ENCODE measurements at regions not wholly inside any gene's neighbourhood (a gene's known extent, or its start where the extent isn't known, plus 50 kb on each side); places are given as distances from the start of the nearest gene placed in this dataset.

GRCh38 chr3:8233938-8234337, 267.7 kb upstream of the LMCD1 start:
- no peaks in the 10 kb centered on the region for H3K36me3 Mint-ChIP-seq (ENCODE audit: low read depth)
- H3K4me3 Mint-ChIP-seq, result no peak overlapping the region
- no peaks in the 10 kb centered on the region for H3K9me3 Mint-ChIP-seq

GRCh38 chr3:8236264-8236663, 265.4 kb upstream of the LMCD1 start:
- Mint-ChIP-seq H3K4me3 (no peak overlapping the region), H3K4me1 (ENCODE audit: low read depth) (no peaks in the 10 kb centered on the region), H3K27me3 (peaks cover 11% of the 10 kb centered on the region)

More at GRCh38 chr3:8233938-8234337, 267.7 kb upstream of the LMCD1 start:
- DNase-seq, result no peak
- H3K27me3 Mint-ChIP-seq, result peaks cover 6% of the 10 kb centered on the region
- H3K4me1 Mint-ChIP-seq (ENCODE audit: low read depth), result no peaks in the 10 kb centered on the region
- H3K27ac Mint-ChIP-seq, result no peak overlapping the region

DNA sequence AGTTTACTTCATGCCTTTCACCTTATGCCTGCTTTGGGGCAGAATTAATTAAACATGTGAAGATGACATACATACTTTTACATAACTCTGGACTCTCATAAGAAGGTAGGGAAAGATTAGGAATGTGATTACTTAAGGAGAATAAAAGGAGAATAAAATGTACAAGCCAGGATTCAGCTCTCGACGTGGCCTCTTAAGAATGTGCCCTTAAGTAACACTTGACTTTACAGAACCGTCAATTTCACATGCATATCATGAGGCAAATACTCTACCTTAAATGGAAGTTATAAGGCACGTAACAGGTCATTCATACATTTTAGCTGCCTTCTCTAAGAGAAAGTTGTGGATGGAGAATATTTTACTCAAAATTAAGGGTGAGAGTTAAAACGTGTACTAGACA, 263.7 kb upstream of the LMCD1 start:
- Mint-ChIP-seq H3K36me3 (ENCODE audit: low read depth) (no peaks in the 10 kb centered on the region), H3K27me3 (peaks cover 5% of the 10 kb centered on the region), H3K4me3 (no peak overlapping the region), H3K4me1 (ENCODE audit: low read depth) (no peaks in the 10 kb centered on the region), H3K9me3 (peaks cover 6% of the 10 kb centered on the region), H3K27ac (no peak overlapping the region)
- DNase-seq, result no peak

More at GRCh38 chr3:8236264-8236663, 265.4 kb upstream of the LMCD1 start:
- Mint-ChIP-seq H3K9me3 (no peaks in the 10 kb centered on the region), H3K36me3 (ENCODE audit: low read depth) (no peaks in the 10 kb centered on the region), H3K27ac (no peak overlapping the region)
- no peak for DNase-seq

- Mint-ChIP-seq H3K9me3 (peaks cover 10% of the 10 kb centered on the region), H3K4me3 (no peak overlapping the region), H3K36me3 (ENCODE audit: low read depth) (no peaks in the 10 kb centered on the region), H3K4me1 (ENCODE audit: low read depth) (no peaks in the 10 kb centered on the region), H3K27ac (no peak overlapping the region), H3K27me3 (peaks cover 5% of the 10 kb centered on the region)
- DNase-seq, result no peak
Measured at GRCh38 chr3:8238432-8238831, 263.2 kb upstream of the LMCD1 start.

- Mint-ChIP-seq H3K9me3 (peaks cover 10% of the 10 kb centered on the region), H3K36me3 (ENCODE audit: low read depth) (no peaks in the 10 kb centered on the region), H3K4me1 (ENCODE audit: low read depth) (no peaks in the 10 kb centered on the region), H3K27ac (no peak overlapping the region), H3K4me3 (no peak overlapping the region), H3K27me3 (peaks cover 5% of the 10 kb centered on the region)
- no peak for DNase-seq
Measured at GRCh38 chr3:8239095-8239494, 262.5 kb upstream of the LMCD1 start.

GRCh38 chr3:8239718-8240695, 261.6 kb upstream of the LMCD1 start:
- Mint-ChIP-seq H3K4me3 (no peak overlapping the region), H3K4me1 (ENCODE audit: low read depth) (no peaks in the 10 kb centered on the region), H3K27ac (no peak overlapping the region), H3K27me3 (peaks cover 5% of the 10 kb centered on the region), H3K36me3 (ENCODE audit: low read depth) (no peaks in the 10 kb centered on the region), H3K9me3 (peaks cover 10% of the 10 kb centered on the region)
- no peak for DNase-seq

- Mint-ChIP-seq H3K4me3 (no peak overlapping the region), H3K4me1 (ENCODE audit: low read depth) (no peaks in the 10 kb centered on the region), H3K9me3 (peaks cover 10% of the 10 kb centered on the region), H3K27me3 (peaks cover 3% of the 10 kb centered on the region), H3K27ac (no peak overlapping the region), H3K36me3 (ENCODE audit: low read depth) (no peaks in the 10 kb centered on the region)
- DNase-seq, result no peak
Measured at GRCh38 chr3:8246070-8246469, 255.6 kb upstream of the LMCD1 start.

DNA sequence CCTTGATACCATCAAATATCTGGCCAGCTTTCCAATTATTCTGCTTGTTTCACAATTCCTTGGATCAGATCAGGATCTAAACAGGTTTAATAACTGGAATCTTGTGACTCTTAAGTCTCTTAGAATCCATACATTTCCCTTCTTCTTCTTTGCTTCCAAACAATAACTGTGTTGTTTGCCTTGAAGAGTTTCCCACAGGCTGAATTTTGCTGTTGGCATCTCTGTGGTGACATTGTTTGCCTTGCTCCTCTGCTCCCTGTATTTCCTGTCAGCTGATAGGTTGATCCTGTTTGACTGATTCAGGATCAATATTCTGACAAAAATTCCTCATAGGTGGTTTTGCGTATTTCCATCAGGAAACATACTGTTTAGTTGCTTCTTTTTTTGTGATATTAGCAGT, 248.4 kb upstream of the LMCD1 start:
- Mint-ChIP-seq H3K27ac (no peak overlapping the region), H3K4me3 (no peak overlapping the region), H3K4me1 (ENCODE audit: low read depth) (no peaks in the 10 kb centered on the region), H3K27me3 (peaks cover 14% of the 10 kb centered on the region), H3K36me3 (ENCODE audit: low read depth) (no peaks in the 10 kb centered on the region), H3K9me3 (no peaks in the 10 kb centered on the region)
- DNase-seq, result no peak

- Mint-ChIP-seq H3K9me3 (no peaks in the 10 kb centered on the region), H3K36me3 (ENCODE audit: low read depth) (no peaks in the 10 kb centered on the region), H3K27me3 (peaks cover 11% of the 10 kb centered on the region), H3K27ac (no peak overlapping the region), H3K4me1 (ENCODE audit: low read depth) (no peaks in the 10 kb centered on the region), H3K4me3 (no peak overlapping the region)
- DNase-seq, result no peak
Measured at GRCh38 chr3:8254489-8254888, 247.1 kb upstream of the LMCD1 start.

DNA sequence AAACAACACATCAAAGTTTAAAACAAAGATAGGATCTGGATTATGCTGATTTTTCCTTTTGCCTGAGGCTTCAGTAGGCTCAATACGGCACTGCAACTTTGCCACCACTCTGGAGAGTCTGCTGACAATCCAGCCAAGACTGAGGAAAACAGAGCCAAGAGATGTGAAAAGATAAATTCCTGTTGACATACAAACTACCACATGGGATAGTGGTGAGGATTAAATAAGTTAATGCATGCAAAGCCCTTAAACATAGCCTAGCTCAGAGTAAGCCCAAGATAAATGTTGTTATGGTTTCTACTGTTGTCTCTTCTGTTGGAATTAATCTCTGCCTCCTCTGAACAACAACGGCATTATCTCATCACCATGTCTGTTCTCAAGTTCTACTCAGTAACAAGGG, 245.9 kb upstream of the LMCD1 start:
- DNase-seq, result no peak
- no peaks in the 10 kb centered on the region for H3K4me1 Mint-ChIP-seq (ENCODE audit: low read depth)
- no peak overlapping the region for H3K27ac Mint-ChIP-seq
- no peaks in the 10 kb centered on the region for H3K9me3 Mint-ChIP-seq
- H3K4me3 Mint-ChIP-seq, result no peak overlapping the region
- peaks cover 11% of the 10 kb centered on the region for H3K27me3 Mint-ChIP-seq
- H3K36me3 Mint-ChIP-seq (ENCODE audit: low read depth), result no peaks in the 10 kb centered on the region

- no peak overlapping the region for H3K27ac Mint-ChIP-seq
Measured at GRCh38 chr3:8256441-8257071, 245.1 kb upstream of the LMCD1 start.

GRCh38 chr3:8261018-8261417, 240.6 kb upstream of the LMCD1 start:
- H3K27ac Mint-ChIP-seq, result no peak overlapping the region
- H3K36me3 Mint-ChIP-seq (ENCODE audit: low read depth), result no peaks in the 10 kb centered on the region
- H3K9me3 Mint-ChIP-seq, result peaks cover 5% of the 10 kb centered on the region
- H3K27me3 Mint-ChIP-seq, result peaks cover 12% of the 10 kb centered on the region
- no peak overlapping the region for H3K4me3 Mint-ChIP-seq
- DNase-seq, result no peak
- no peaks in the 10 kb centered on the region for H3K4me1 Mint-ChIP-seq (ENCODE audit: low read depth)

More at GRCh38 chr3:8256441-8257071, 245.1 kb upstream of the LMCD1 start:
- Mint-ChIP-seq H3K4me3 (no peak overlapping the region), H3K4me1 (ENCODE audit: low read depth) (no peaks in the 10 kb centered on the region), H3K36me3 (ENCODE audit: low read depth) (no peaks in the 10 kb centered on the region), H3K9me3 (peaks cover 2% of the 10 kb centered on the region), H3K27me3 (peaks cover 8% of the 10 kb centered on the region)
- DNase-seq, result no peak

DNA sequence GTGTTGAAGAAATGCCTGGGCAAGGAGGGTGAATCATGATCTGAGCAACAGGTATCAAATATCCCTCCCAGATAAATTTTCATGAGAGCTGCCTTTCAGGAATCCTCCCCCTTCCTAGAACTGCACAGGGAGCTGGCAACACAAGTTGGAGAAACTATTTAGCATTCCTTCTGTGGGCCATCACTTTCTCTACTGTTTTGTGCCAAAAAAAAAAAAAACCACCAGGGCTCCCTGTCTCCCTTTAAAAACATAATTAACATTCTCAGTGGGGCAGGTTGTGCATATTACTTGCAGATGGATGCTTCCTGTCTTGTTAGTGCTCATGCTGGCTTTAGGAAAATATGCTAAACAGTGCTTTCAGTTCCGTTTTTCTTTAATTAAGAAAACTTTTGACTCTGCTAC, 234.9 kb upstream of the LMCD1 start:
- H3K4me3 Mint-ChIP-seq, result no peak overlapping the region
- H3K9me3 Mint-ChIP-seq, result peaks cover under 1% of the 10 kb centered on the region

DNA sequence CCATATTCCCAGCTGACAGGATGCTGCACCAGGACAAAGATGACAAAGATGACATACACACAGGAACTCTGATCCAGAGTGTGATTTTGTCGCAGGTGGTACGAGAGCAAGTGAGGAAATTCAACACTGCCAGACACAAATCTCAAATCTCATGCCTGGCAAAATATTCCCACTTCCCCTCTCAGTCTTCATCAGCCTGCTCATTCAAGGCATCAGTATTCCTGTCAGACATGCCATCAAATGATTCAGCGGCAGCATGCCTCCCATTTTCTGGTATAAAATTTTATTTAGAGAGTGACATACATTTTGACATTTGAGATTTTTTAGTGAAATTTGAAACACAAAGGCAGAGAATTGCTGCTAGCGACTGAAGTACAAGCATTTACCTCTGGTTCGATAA, 228.1 kb upstream of the LMCD1 start:
- no peak for DNase-seq
- H3K27ac Mint-ChIP-seq, result no peak overlapping the region
- H3K9me3 Mint-ChIP-seq, result peaks cover 2% of the 10 kb centered on the region
- H3K36me3 Mint-ChIP-seq (ENCODE audit: low read depth), result no peaks in the 10 kb centered on the region
- H3K4me3 Mint-ChIP-seq, result no peak overlapping the region
- H3K4me1 Mint-ChIP-seq (ENCODE audit: low read depth), result no peaks in the 10 kb centered on the region
- H3K27me3 Mint-ChIP-seq, result peaks cover 6% of the 10 kb centered on the region

More for the DNA sequence above, 234.9 kb upstream of the LMCD1 start:
- DNase-seq, result no peak
- H3K27me3 Mint-ChIP-seq, result peaks cover 18% of the 10 kb centered on the region
- H3K36me3 Mint-ChIP-seq (ENCODE audit: low read depth), result no peaks in the 10 kb centered on the region
- H3K4me1 Mint-ChIP-seq (ENCODE audit: low read depth), result no peaks in the 10 kb centered on the region
- no peak overlapping the region for H3K27ac Mint-ChIP-seq

- H3K36me3 Mint-ChIP-seq (ENCODE audit: low read depth), result no peaks in the 10 kb centered on the region
- H3K4me3 Mint-ChIP-seq, result no peak overlapping the region
- H3K27ac Mint-ChIP-seq, result no peak overlapping the region
- DNase-seq, result no peak
- peaks cover 2% of the 10 kb centered on the region for H3K9me3 Mint-ChIP-seq
- no peaks in the 10 kb centered on the region for H3K4me1 Mint-ChIP-seq (ENCODE audit: low read depth)
- no peaks in the 10 kb centered on the region for H3K27me3 Mint-ChIP-seq
Measured at GRCh38 chr3:8276056-8276455, 225.6 kb upstream of the LMCD1 start.
